K562 (cell line): ENCODE measurements at regions not wholly inside any gene's neighbourhood (a gene's known extent, or its start where the extent isn't known, plus 50 kb on each side); places are given as distances from the start of the nearest gene placed in this dataset.

Experiments
- ATAC-seq: fragments of 200-7000 bp; cut with Tn5 transposase; 3 replicates; pipeline ENCODE4 v1.9.1; 2020; ENCODE audit warnings: moderate library complexity
- BruUV-seq: library from RNA; stranded (reverse); fragments of 400-500 nt; replicated peaks from 2 replicates; lab custom pipeline; 2021; lab: Mats Ljungman, UMichigan
- CTCF ChIA-PET: fragments of 300-600 bp; formaldehyde crosslinking; extraction: SDS; loops from one replicate; lab custom pipeline; 2021; ENCODE audit warnings: low intra/inter-chr PET ratio; lab: Yijun Ruan, JAX
- POLR2A ChIA-PET: fragments of 300-600, 350-650 bp; sonication (Branson Sonifier 250); formaldehyde crosslinking; extraction: SDS; loops from one replicate; lab custom pipeline; 2021; ENCODE audit warnings: antibody characterized with exemption, inconsistent platforms; lab: Yijun Ruan, JAX
- DNase-seq, 4 experiments: peaks; one replicate each; pipeline versions ENCODE4 v3.0.0 to v3.0.0-alpha.2; 2011 to 2018; ENCODE audit warnings: low spot score in 3 of 4, mixed read lengths in 3 of 4; ENCODE audit errors: extremely low read depth in 1 of 4
- FAIRE-seq: peaks from 2 replicates; lab custom pipeline; 2011; peaks lifted over from hg19 to GRCh38; lab: Jason Lieb, UNC
- H2AFZ ChIP-seq: 2 replicates; pipeline ENCODE4 v1.6.0; 2011; ENCODE audit warnings: low read depth, low read length, control low read depth, inconsistent platforms
- H3K27ac ChIP-seq: fragments of 200-600 bp; 3 replicates; pipeline ENCODE4 v1.8.0; 2011; ENCODE audit warnings: low read depth, mild to moderate bottlenecking, control low read depth, inconsistent platforms, low read length, moderate library complexity, mixed read lengths; ENCODE audit errors: extremely low read depth
- H3K27me3 ChIP-seq, 2 experiments: fragments of 300-600 bp in 1 of 2; 2 replicates in 1 of 2; 3 replicates in 1 of 2; pipeline versions ENCODE4 v1.6.0 to v1.8.0; 2011; ENCODE audit warnings: inconsistent platforms in 2 of 2, low read length in 2 of 2, mild to moderate bottlenecking in 1 of 2, mixed read lengths in 1 of 2, moderate library complexity in 1 of 2; ENCODE audit not compliant: control insufficient read depth in 2 of 2, insufficient read depth in 2 of 2
- H3K36me3 ChIP-seq: fragments of 300-600 bp; 3 replicates; pipeline ENCODE4 v1.8.0; 2011; ENCODE audit warnings: mild to moderate bottlenecking, low read length, inconsistent platforms; ENCODE audit not compliant: control insufficient read depth, insufficient read depth
- H3K4me1 ChIP-seq, 2 experiments: fragments of 200-600 bp in 1 of 2; replicated peaks in 1 of 2; 2 replicates in 1 of 2; 3 replicates in 1 of 2; pipeline versions ENCODE4 v1.5.1 to v1.8.0; 2011; ENCODE audit warnings: inconsistent platforms in 2 of 2, low read length in 2 of 2, mild to moderate bottlenecking in 1 of 2, mixed read lengths in 1 of 2, moderate library complexity in 1 of 2; ENCODE audit not compliant: control insufficient read depth in 2 of 2, insufficient read depth in 2 of 2
- H3K4me2 ChIP-seq: 2 replicates; pipeline ENCODE4 v1.6.1; 2011; ENCODE audit warnings: low read length, control low read depth, inconsistent platforms, mixed read lengths; ENCODE audit not compliant: insufficient read depth
- H3K4me3 ChIP-seq: fragments of 200-600 bp; sonication (generic), shearing (Covaris generic); 2 replicates; pipeline ENCODE4 v1.5.1; 2016; ENCODE audit warnings: control low read depth, inconsistent platforms
- H3K79me2 ChIP-seq: fragments of 200-600 bp; 3 replicates; pipeline ENCODE4 v1.8.0; 2011; ENCODE audit warnings: low read length, inconsistent platforms; ENCODE audit not compliant: control insufficient read depth, insufficient read depth
- H3K9ac ChIP-seq, 2 experiments: 2 replicates each; pipeline versions ENCODE4 v1.6.0 to v1.6.1; 2011; ENCODE audit warnings: low read depth in 2 of 2, low read length in 2 of 2, control low read depth in 1 of 2, inconsistent platforms in 1 of 2, mild to moderate bottlenecking in 1 of 2, mixed read lengths in 1 of 2; ENCODE audit not compliant: insufficient read depth in 1 of 2
- H3K9me1 ChIP-seq: one replicate; pipeline ENCODE4 v1.6.0; 2011; ENCODE audit warnings: inconsistent platforms, mild to moderate bottlenecking, low read length, moderate library complexity; ENCODE audit not compliant: control insufficient read depth, insufficient read depth
- H3K9me3 ChIP-seq: replicated peaks from 2 replicates; pipeline ENCODE4 v1.5.1; 2011; ENCODE audit warnings: low read depth, low read length, inconsistent platforms; ENCODE audit not compliant: control insufficient read depth, insufficient read depth
- H4K20me1 ChIP-seq: replicated peaks from 2 replicates; pipeline ENCODE4 v1.6.1; 2011; ENCODE audit warnings: low read length, inconsistent platforms, mixed read lengths; ENCODE audit not compliant: control insufficient read depth, insufficient read depth
- CREM ChIP-seq: IDR thresholded peaks from 2 replicates; pipeline ENCODE4 v1.6.1; 2014; ENCODE audit warnings: antibody characterized with exemption, low read depth
- DPF2 ChIP-seq: fragments of 450-650 bp; IDR thresholded peaks from 2 replicates; pipeline ENCODE4 v1.6.1; 2016
- ELF2 ChIP-seq: fragments of 250-450 bp; sonication (Bioruptor Pico); IDR thresholded peaks from 2 replicates; pipeline ENCODE4 v1.5.0; 2021; ENCODE audit warnings: mild to moderate bottlenecking
- FOXJ3 ChIP-seq: sonication (generic); formaldehyde crosslinking; IDR thresholded peaks from 2 replicates; pipeline ENCODE4 v1.4.0; 2020; ENCODE audit warnings: mild to moderate bottlenecking, missing genetic modification reagents
- FUS ChIP-seq: fragments of 200-400 bp; formaldehyde crosslinking; optimal IDR thresholded peaks from 2 replicates; pipeline ENCODE3; 2017; ENCODE audit warnings: low read depth, low read length
- IRF2 ChIP-seq: sonication (generic); formaldehyde crosslinking; IDR thresholded peaks from 2 replicates; pipeline ENCODE4 v1.8.1; 2022; ENCODE audit warnings: mild to moderate bottlenecking, missing genetic modification reagents
- POU5F1 ChIP-seq: fragments of 150-350 bp; IDR thresholded peaks from 2 replicates; pipeline ENCODE4 v1.6.1; 2014; ENCODE audit warnings: borderline replicate concordance, low read length, low read depth, mild to moderate bottlenecking; ENCODE audit not compliant: partially characterized antibody
- PTRF ChIP-seq: fragments of 450-650 bp; IDR thresholded peaks from 2 replicates; pipeline ENCODE4 v1.6.1; 2016; ENCODE audit warnings: mild to moderate bottlenecking, missing genetic modification characterization, missing compliant biosample characterization
- TAF9B ChIP-seq: fragments of 450-650 bp; IDR thresholded peaks from 2 replicates; pipeline ENCODE4 v1.6.1; 2018; ENCODE audit warnings: mild to moderate bottlenecking; ENCODE audit not compliant: partially characterized antibody
- ZNF316 ChIP-seq: fragments of 450-650 bp; IDR thresholded peaks from 2 replicates; pipeline ENCODE4 v1.6.1; 2016
- ZNF766 ChIP-seq: fragments of 200-800 bp; sonication (Bioruptor generic); conservative IDR thresholded peaks from 2 replicates; pipeline ENCODE4 v1.6.1; 2016; ENCODE audit warnings: missing genetic modification characterization, missing compliant biosample characterization
- WGBS: fragments of 100-300 bp; shearing (Covaris generic); methylation state at CpG from one replicate; pipeline ENCODE4 v1.1.6; 2016; ENCODE audit warnings: low coverage, mixed read lengths; ENCODE audit not compliant: insufficient coverage; ENCODE audit errors: missing lambda C conversion rate; 5-methylcytosine and 5-hydroxymethylcytosine counted together
- in situ Hi-C: fragments of 300-500 bp; cut with MboI; formaldehyde crosslinking; loops from 4 replicates; pipeline ENCODE4 v1.15.0; 2018; ENCODE audit warnings: inconsistent platforms, mixed read lengths
- intact Hi-C: fragments of 100-400 bp; cut with micrococcal nuclease; formaldehyde crosslinking; loops from 2 replicates; pipeline ENCODE4 v1.14.2; 2022

- no peak for TF ChIP-seq TAF9B
- TF ChIP-seq ELF2 (CRISPR knock-in tag), result no peak
- TF ChIP-seq IRF2 (CRISPR knock-in tag), result no peak
- TF ChIP-seq CREM, result no peak
- no peak for TF ChIP-seq ZNF766 (CRISPR knock-in tag)
- no peak for TF ChIP-seq POU5F1
- no peak for TF ChIP-seq PTRF
- TF ChIP-seq, all 486 proteins: peak for 0
Measured at GRCh38 chr13:83496501-83496900, 385.8 kb downstream of the SLITRK1 start (continued).

GRCh38 chr13:83485101-83485500 lies 397.2 kb downstream of the SLITRK1 start:
- Histone ChIP-seq H3K27ac (no peak overlapping the region), H4K20me1 (no peaks in the 10 kb centered on the region), H3K36me3 (no peaks in the 10 kb centered on the region), H3K4me1 (no peaks in the 10 kb centered on the region), H3K9ac (no peak overlapping the region), H3K9me1 (no peaks in the 10 kb centered on the region), H3K27me3 (no peaks in the 10 kb centered on the region)
- no peak for ATAC-seq
- no TSS peak for BruUV-seq
- intact Hi-C loops, result no loop called here
- CTCF ChIA-PET, result no interaction called here
- no peak for TF ChIP-seq FOXJ3 (CRISPR knock-in tag)
- no peak for TF ChIP-seq FUS
- peak; percentile 53; the same call in 1 of the 2 replicates for TF ChIP-seq ZNF316
- no peak for TF ChIP-seq DPF2
- TF ChIP-seq, all 486 proteins: peak for 1
- Histone ChIP-seq H3K4me2 (no peak overlapping the region), H3K9me3 (no peaks in the 10 kb centered on the region; the same call in 1 of the 2 replicates), H3K79me2 (no peaks in the 10 kb centered on the region), H3K4me3 (no peak overlapping the region), H2AFZ (no peak overlapping the region)
- no peak for FAIRE-seq
- POLR2A ChIA-PET, result no interaction called here
- DNase-seq, result no peak
- in situ Hi-C loops, result no loop called here
- 6% methylated on average over 1 of the region's 1 CpG for WGBS
